ENCODE measurements at regions not wholly inside any gene's neighbourhood (a gene's known extent, or its start where the extent isn't known, plus 50 kb on each side); places are given as distances from the start of the nearest gene placed in this dataset.
"Not testable (repeated sequence)": the region's sequence is repeated elsewhere in the genome, so short reads cannot be mapped to it uniquely, and the experiment has no call there.

DNA sequence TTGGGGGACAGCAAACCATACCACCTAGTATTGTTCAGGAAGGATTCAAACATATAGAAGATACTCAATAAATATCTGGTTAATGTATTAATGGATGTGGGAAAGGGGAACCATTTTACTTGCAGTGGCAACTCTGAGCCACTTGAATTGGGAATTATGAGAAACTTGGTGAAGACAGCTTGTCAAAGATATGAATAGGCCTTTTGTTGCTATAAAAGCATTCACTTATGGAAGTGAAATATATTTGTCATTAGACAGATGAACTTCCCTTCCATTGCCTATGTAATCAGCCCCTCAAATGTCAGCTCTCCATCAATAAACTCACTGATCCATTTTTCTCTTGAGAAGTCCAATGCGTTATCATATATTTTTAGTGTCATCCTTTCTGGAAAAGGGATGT lies 56.1 kb downstream of the GPR85 start:
- no peaks in the 10 kb centered on the region for H3K9me3 Mint-ChIP-seq
- no peak overlapping the region for H3K4me3 Mint-ChIP-seq (ENCODE audit: low read depth)
- DNase-seq (ENCODE audit: low spot score): no peak
- H3K27me3 Mint-ChIP-seq (ENCODE audit: low read depth): peaks cover 2% of the 10 kb centered on the region
- intact Hi-C loops (cut with micrococcal nuclease): no loop called here
- H3K27ac Mint-ChIP-seq: no peak overlapping the region
- H3K4me1 Mint-ChIP-seq (ENCODE audit: low read depth): no peaks in the 10 kb centered on the region
- no peaks in the 10 kb centered on the region for H3K36me3 Mint-ChIP-seq (ENCODE audit: low read depth)

GRCh38 chr7:113026941-113027340 lies 59.7 kb downstream of the GPR85 start:
- DNase-seq (ENCODE audit: low spot score): no peak
- Mint-ChIP-seq H3K9me3 (no peaks in the 10 kb centered on the region), H3K36me3 (ENCODE audit: low read depth) (no peaks in the 10 kb centered on the region), H3K4me1 (ENCODE audit: low read depth) (no peaks in the 10 kb centered on the region), H3K4me3 (ENCODE audit: low read depth) (no peak overlapping the region), H3K27ac (no peak overlapping the region), H3K27me3 (ENCODE audit: low read depth) (no peaks in the 10 kb centered on the region)
- intact Hi-C loops (cut with micrococcal nuclease): no loop called here

- H3K36me3 Mint-ChIP-seq (ENCODE audit: low read depth); H3K4me3 Mint-ChIP-seq (ENCODE audit: low read depth); H3K4me1 Mint-ChIP-seq (ENCODE audit: low read depth); H3K27ac Mint-ChIP-seq; H3K27me3 Mint-ChIP-seq (ENCODE audit: low read depth); H3K9me3 Mint-ChIP-seq; DNase-seq (ENCODE audit: low spot score): not testable (repeated sequence)
- intact Hi-C loops (cut with micrococcal nuclease): loop anchor here (5.0 kb wide), 1 partner anchor 405 kb away; no protein-coding TSS in a partner anchor
Observed at GRCh38 chr7:113017144-113017857, 69.3 kb downstream of the GPR85 start.

- Mint-ChIP-seq H3K4me1 (ENCODE audit: low read depth) (no peaks in the 10 kb centered on the region), H3K36me3 (ENCODE audit: low read depth) (no peaks in the 10 kb centered on the region), H3K27ac (no peak overlapping the region), H3K4me3 (ENCODE audit: low read depth) (no peak overlapping the region), H3K27me3 (ENCODE audit: low read depth) (no peaks in the 10 kb centered on the region), H3K9me3 (no peaks in the 10 kb centered on the region)
- intact Hi-C loops (cut with micrococcal nuclease): loop anchor here (5.0 kb wide), 1 partner anchor 407 kb away; no protein-coding TSS in a partner anchor
- DNase-seq (ENCODE audit: low spot score): no peak
Observed at GRCh38 chr7:113015034-113015645, 71.5 kb downstream of the GPR85 start.

GRCh38 chr7:113013761-113014449 lies 72.7 kb downstream of the GPR85 start:
- intact Hi-C loops (cut with micrococcal nuclease): no loop called here
- Mint-ChIP-seq H3K9me3 (no peaks in the 10 kb centered on the region), H3K27me3 (ENCODE audit: low read depth) (no peaks in the 10 kb centered on the region), H3K4me1 (ENCODE audit: low read depth) (no peaks in the 10 kb centered on the region), H3K36me3 (ENCODE audit: low read depth) (no peaks in the 10 kb centered on the region), H3K27ac (no peak overlapping the region), H3K4me3 (ENCODE audit: low read depth) (no peak overlapping the region)
- no peak for DNase-seq (ENCODE audit: low spot score)

- H3K36me3 Mint-ChIP-seq (ENCODE audit: low read depth); intact Hi-C loops (cut with micrococcal nuclease); H3K4me3 Mint-ChIP-seq (ENCODE audit: low read depth); H3K9me3 Mint-ChIP-seq; H3K4me1 Mint-ChIP-seq (ENCODE audit: low read depth); DNase-seq (ENCODE audit: low spot score); H3K27ac Mint-ChIP-seq; H3K27me3 Mint-ChIP-seq (ENCODE audit: low read depth): not testable (repeated sequence)
Observed at GRCh38 chr7:113012862-113013261, 73.8 kb downstream of the GPR85 start.

DNA sequence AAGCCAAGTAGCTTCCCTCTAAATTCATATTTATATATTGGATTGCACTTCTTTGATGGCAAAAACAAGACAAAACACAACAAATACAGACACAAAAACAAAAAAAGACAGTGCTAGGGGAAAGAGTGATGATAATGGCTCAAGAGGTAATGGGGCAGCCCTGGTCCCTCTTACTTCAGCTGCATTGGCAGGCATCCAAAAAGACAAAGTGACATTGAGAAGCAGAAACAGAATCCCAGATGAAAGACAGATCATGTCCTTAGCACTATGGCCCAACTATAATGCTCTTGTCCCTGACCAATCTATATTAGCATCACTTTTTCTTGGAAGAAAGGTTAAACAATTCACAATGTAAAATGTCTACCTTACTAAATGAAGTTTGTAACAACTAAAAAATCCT lies 76.2 kb downstream of the GPR85 start:
- no peaks in the 10 kb centered on the region for H3K36me3 Mint-ChIP-seq (ENCODE audit: low read depth)
- H3K9me3 Mint-ChIP-seq: no peaks in the 10 kb centered on the region
- no peak overlapping the region for H3K4me3 Mint-ChIP-seq (ENCODE audit: low read depth)
- intact Hi-C loops (cut with micrococcal nuclease): no loop called here
- H3K4me1 Mint-ChIP-seq (ENCODE audit: low read depth): no peaks in the 10 kb centered on the region
- H3K27me3 Mint-ChIP-seq (ENCODE audit: low read depth): no peaks in the 10 kb centered on the region
- DNase-seq (ENCODE audit: low spot score): no peak
- no peak overlapping the region for H3K27ac Mint-ChIP-seq

GRCh38 chr7:113008755-113009154 lies 77.9 kb downstream of the GPR85 start:
- Mint-ChIP-seq H3K4me1 (ENCODE audit: low read depth) (peaks cover 3% of the 10 kb centered on the region), H3K9me3 (no peaks in the 10 kb centered on the region), H3K27ac (no peak overlapping the region), H3K4me3 (ENCODE audit: low read depth) (no peak overlapping the region), H3K36me3 (ENCODE audit: low read depth) (no peaks in the 10 kb centered on the region), H3K27me3 (ENCODE audit: low read depth) (no peaks in the 10 kb centered on the region)
- intact Hi-C loops (cut with micrococcal nuclease): no loop called here
- no peak for DNase-seq (ENCODE audit: low spot score)

DNA sequence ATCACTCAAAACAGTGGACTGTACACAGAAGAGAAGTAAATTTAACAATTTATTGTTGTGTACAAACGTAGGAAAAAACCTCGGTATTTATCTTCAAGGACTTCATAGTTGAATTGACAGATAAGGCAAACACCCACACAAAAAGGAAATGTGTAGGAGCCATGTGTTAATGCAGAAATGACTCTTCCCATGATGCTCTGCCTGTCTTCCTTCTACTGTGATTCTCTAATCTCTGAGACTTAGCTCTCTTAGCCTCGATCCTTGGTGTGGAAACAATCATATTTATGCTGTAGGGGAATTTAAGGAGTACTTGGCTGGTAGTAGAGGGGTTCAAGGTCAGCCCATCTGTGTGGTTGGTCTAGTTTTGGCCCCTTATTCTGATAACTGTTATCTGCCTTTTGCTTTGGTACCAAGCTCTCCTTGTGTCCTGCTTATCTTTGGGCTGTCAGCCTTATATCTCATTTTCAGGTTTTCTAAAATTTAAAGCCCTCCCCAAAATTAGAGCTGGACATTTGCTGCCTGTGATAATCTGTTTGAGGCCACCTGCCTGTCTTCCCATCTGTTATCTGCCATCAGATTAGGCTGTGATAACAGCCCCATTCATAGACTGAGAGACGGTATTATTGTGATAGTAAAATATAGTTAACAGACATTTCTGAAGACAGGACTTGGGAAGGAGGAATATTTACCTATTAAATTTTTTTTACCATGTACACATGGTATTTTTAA lies 81.7 kb downstream of the GPR85 start:
- H3K36me3 Mint-ChIP-seq (ENCODE audit: low read depth): no peaks in the 10 kb centered on the region
- no peak overlapping the region for H3K4me3 Mint-ChIP-seq (ENCODE audit: low read depth)
- DNase-seq (ENCODE audit: low spot score): no peak
- intact Hi-C loops (cut with micrococcal nuclease): no loop called here
- no peak overlapping the region for H3K27ac Mint-ChIP-seq
- H3K4me1 Mint-ChIP-seq (ENCODE audit: low read depth): peaks cover 3% of the 10 kb centered on the region
- no peaks in the 10 kb centered on the region for H3K27me3 Mint-ChIP-seq (ENCODE audit: low read depth)
- H3K9me3 Mint-ChIP-seq: no peaks in the 10 kb centered on the region

DNA sequence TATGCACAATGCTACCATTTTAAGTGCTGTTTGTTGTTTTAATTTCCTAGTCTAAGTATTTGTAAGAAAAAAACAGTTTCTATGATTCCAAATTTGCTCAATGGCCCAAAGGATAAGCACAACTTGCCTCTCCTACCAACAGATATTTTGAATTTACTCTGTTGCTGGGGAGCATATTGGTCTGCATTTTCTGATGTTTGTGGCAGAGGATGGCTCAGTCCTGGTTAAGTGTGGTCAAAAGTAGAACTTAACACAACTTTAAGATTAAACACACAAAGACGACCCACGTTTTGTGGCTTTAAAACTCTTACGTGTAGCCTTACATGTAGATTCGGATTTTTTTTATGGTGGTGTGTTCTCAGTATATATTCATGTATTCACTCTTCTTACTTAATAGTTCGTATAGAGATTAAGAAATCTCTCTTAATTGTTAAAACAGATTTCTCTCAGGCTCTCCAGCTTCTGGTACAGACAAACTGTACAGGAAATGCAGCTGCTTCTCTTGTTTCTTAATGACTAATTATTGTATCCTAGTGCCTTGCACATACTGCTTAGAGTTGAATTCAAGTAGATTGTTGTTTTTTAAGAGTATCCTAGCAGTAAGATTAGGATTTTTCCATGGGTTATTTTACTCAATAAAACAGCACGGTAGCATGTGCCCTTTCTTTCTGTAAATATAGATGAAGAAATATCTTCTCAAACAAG lies 86.2 kb downstream of the GPR85 start:
- intact Hi-C loops (cut with micrococcal nuclease): no loop called here
- no peak overlapping the region for H3K27ac Mint-ChIP-seq
- H3K4me3 Mint-ChIP-seq (ENCODE audit: low read depth): no peak overlapping the region
- peaks cover 3% of the 10 kb centered on the region for H3K4me1 Mint-ChIP-seq (ENCODE audit: low read depth)
- H3K9me3 Mint-ChIP-seq: no peaks in the 10 kb centered on the region
- DNase-seq (ENCODE audit: low spot score): no peak
- no peaks in the 10 kb centered on the region for H3K36me3 Mint-ChIP-seq (ENCODE audit: low read depth)
- no peaks in the 10 kb centered on the region for H3K27me3 Mint-ChIP-seq (ENCODE audit: low read depth)

DNA sequence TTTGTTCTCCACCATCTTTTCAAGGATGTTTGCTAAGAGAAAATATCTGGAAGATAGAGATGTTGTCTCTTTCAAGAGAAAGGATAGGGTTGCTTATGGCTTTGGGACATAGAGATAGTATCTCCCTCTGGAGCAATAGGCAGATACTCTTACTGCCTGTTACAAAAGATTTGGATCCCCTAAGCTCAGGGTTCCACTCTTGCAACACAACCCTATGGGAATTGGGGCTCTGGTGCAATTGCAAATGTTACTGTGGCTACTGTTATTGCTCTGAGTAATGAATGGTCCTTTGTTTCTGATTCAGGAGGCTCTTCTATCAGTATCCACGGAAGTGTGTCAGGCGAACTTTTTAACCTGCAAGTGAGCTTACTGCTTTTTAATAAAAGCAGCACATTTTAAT lies 88.8 kb downstream of the GPR85 start:
- no peak for DNase-seq (ENCODE audit: low spot score)
- intact Hi-C loops (cut with micrococcal nuclease): no loop called here
- Mint-ChIP-seq H3K36me3 (ENCODE audit: low read depth) (no peaks in the 10 kb centered on the region), H3K4me1 (ENCODE audit: low read depth) (no peaks in the 10 kb centered on the region), H3K27me3 (ENCODE audit: low read depth) (no peaks in the 10 kb centered on the region), H3K4me3 (ENCODE audit: low read depth) (no peak overlapping the region), H3K9me3 (no peaks in the 10 kb centered on the region), H3K27ac (no peak overlapping the region)

DNA sequence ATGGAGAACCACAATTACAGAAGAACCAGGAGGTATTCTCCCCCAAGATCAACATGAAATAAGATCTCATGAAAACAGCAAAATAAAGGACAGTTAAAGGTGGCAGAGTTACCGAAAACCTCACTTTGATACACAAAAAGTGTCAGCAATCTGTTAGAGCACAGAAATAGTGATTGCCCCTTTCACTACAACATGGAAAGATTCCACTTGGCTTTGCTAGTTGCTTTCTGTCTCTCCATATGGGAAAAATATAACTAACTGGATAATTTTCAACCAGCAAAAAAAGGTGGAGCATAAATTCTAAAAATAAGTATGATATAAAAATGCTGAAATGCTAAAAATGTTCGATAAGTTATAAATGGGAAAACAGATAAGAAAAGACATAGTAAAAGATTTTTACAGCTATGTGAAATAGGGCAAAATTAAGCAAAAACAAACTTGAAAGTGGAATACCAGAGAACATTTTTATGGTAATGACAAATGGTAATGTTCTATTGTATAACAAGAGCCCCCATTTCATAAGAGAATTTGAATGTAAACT lies 90.2 kb downstream of the GPR85 start:
- H3K27me3 Mint-ChIP-seq (ENCODE audit: low read depth): no peaks in the 10 kb centered on the region
- no peaks in the 10 kb centered on the region for H3K9me3 Mint-ChIP-seq
- no peaks in the 10 kb centered on the region for H3K4me1 Mint-ChIP-seq (ENCODE audit: low read depth)
- H3K36me3 Mint-ChIP-seq (ENCODE audit: low read depth): no peaks in the 10 kb centered on the region
- no peak for DNase-seq (ENCODE audit: low spot score)
- no peak overlapping the region for H3K4me3 Mint-ChIP-seq (ENCODE audit: low read depth)
- H3K27ac Mint-ChIP-seq: no peak overlapping the region
- intact Hi-C loops (cut with micrococcal nuclease): no loop called here
